GM18868 (cell line): ENCODE measurements at regions not wholly inside any gene's neighbourhood (a gene's known extent, or its start where the extent isn't known, plus 50 kb on each side); places are given as distances from the start of the nearest gene placed in this dataset.
"Not testable (repeated sequence)": the region's sequence is repeated elsewhere in the genome, so short reads cannot be mapped to it uniquely, and the experiment has no call there.

Experiments
- ATAC-seq: cut with Tn5 transposase; IDR thresholded peaks from one replicate; pipeline ENCODE4 v1.9.1; 2021; ENCODE audit warnings: mild to moderate bottlenecking, moderate library complexity; ENCODE audit not compliant: unreplicated experiment

GRCh38 chr11:23797624-23798419 is 699.0 kb upstream of the LUZP2 start:
- ATAC-seq, result no peak

GRCh38 chr11:23834306-23834705 is 662.5 kb upstream of the LUZP2 start:
- ATAC-seq, result not testable (repeated sequence)

GRCh38 chr11:23836981-23837380 is 659.9 kb upstream of the LUZP2 start:
- ATAC-seq, result no peak

GRCh38 chr11:23840872-23841271 is 656.0 kb upstream of the LUZP2 start:
- ATAC-seq, result no peak

- ATAC-seq, result no peak
These were observed 649.9 kb upstream of the LUZP2 start for GRCh38 chr11:23846902-23847422.

GRCh38 chr11:23851216-23851615 is 645.6 kb upstream of the LUZP2 start:
- ATAC-seq, result no peak

- ATAC-seq, result no peak
These were observed 640.2 kb upstream of the LUZP2 start for GRCh38 chr11:23856654-23857053.

GRCh38 chr11:23859087-23859486 is 637.8 kb upstream of the LUZP2 start:
- ATAC-seq, result no peak

- ATAC-seq, result no peak
These were observed 635.2 kb upstream of the LUZP2 start for GRCh38 chr11:23861615-23862014.

- ATAC-seq, result no peak
These were observed 631.4 kb upstream of the LUZP2 start for GRCh38 chr11:23865341-23865975.

GRCh38 chr11:23866641-23867040 is 630.2 kb upstream of the LUZP2 start:
- ATAC-seq, result no peak

GRCh38 chr11:23869671-23870070 is 627.2 kb upstream of the LUZP2 start:
- no peak for ATAC-seq

GRCh38 chr11:23873406-23873805 is 623.4 kb upstream of the LUZP2 start:
- ATAC-seq, result no peak

- no peak for ATAC-seq
These were observed 621.5 kb upstream of the LUZP2 start for GRCh38 chr11:23875176-23875850.

- not testable (repeated sequence) for ATAC-seq
These were observed 613.3 kb upstream of the LUZP2 start for GRCh38 chr11:23883426-23884048.

- no peak for ATAC-seq
These were observed 612.5 kb upstream of the LUZP2 start for GRCh38 chr11:23884341-23884740.

- no peak for ATAC-seq
These were observed 611.1 kb upstream of the LUZP2 start for GRCh38 chr11:23885801-23886200.

- ATAC-seq, result not testable (repeated sequence)
These were observed 609.7 kb upstream of the LUZP2 start for GRCh38 chr11:23887122-23887521.

GRCh38 chr11:23893126-23893525 is 603.7 kb upstream of the LUZP2 start:
- ATAC-seq, result no peak

GRCh38 chr11:23897453-23898286 is 599.2 kb upstream of the LUZP2 start:
- ATAC-seq, result no peak
